NCI-H1436 treated with DMSO at 0.1 percent for 48 hours (cell line): ENCODE measurements at regions not wholly inside any gene's neighbourhood (a gene's known extent, or its start where the extent isn't known, plus 50 kb on each side); places are given as distances from the start of the nearest gene placed in this dataset.

Source experiments
- DNase-seq: peaks from one replicate; lab custom pipeline; 2025; lab: John Stamatoyannopoulos, UW

DNA sequence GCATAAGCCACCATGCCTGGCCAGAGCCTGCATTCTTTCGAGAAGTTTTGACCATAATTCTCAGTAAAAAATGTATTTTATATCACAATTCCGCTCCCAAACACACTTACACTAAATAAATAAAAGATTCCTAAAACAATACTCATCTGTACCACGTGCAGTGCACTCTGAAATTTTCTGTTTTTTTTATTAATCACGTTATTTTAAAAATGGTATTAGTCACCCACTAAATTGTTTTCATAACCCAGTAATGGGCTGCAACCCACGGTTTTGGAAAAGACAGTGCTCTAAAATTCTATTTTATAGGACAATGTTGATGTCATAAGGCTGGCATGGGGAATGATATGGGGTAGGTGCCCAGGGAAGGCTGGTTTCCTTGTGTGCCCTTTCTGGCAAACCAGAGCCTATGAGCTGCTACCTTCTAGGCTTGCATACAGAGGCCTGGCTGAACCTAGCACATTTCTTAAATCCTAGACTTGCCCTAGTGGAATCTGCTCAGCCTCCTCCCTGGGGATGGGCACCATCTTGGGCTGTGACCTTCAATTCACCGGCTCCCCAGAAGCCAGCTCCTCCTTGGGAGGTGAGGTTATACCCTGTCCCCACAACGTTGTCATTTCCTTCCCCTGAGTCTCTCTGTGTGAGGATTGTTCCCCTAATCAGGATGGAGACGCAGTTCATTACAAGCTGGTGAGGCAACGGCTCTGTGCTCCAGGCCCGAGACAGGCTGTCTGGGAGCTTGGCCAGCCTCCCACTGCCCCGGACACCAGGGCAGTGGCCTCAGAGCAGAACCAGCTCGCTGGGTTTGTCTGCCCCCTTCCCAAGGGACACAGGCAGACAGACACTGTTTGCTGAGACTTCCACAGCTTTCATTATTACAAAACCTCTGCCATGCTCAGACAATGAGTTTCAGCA is 116.5 kb upstream of the NAV2 start:
- no peak for DNase-seq

DNA sequence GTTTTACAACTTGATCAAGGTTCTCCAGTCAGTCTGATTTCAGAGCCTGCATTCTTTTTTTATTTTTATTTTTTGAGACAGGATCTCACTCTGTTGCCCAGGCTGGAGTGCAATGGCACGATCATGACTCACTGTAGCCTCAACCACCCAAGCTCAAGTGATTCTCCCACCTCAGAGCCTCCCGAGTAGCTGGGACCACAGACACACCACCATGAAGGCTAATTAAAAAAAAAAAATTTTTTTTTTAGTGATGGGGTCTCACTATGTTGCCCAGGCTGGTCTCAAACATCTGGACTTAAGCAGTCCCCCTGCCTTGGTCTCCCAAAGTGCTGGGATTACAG is 117.2 kb upstream of the NAV2 start:
- DNase-seq: no peak

DNA sequence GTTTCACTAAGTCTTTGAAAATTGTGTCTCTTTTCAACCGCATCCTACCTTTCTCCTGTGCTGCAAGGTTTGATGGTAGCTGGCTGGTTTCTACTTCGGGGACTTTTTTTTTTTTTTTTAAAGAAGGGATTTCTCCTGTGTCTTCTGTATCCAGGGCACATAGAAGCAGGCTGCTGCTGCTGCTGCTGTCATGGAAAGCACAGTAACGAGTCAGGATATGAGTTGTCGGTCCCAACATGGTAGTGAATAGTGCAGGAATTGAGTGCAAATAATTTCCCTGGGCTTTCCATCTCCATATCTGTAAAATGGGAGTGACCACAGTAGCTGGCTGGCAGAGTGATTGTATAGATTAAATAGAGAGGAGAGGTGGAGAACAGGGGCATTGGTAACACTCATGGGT is 118.3 kb upstream of the NAV2 start:
- DNase-seq: no peak

DNA sequence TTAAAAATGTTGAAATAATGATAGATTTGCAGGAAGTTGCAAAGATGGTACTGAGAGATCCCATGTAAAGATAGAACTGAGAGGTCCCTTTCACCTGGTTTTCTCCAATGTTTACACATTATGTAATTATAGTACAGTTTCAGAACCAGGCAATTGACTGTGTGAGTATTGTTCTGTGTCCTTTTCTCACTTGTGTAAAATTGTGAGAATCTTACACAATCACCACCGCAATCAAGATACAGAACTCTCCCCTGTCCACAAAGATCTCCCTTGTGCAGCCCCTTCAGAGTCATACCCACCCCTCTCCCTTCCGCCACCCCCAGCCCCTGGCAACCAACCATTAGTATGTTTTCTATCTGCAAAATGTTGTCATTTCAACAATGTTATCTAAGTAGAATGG is 119.8 kb upstream of the NAV2 start:
- DNase-seq: no peak

DNA sequence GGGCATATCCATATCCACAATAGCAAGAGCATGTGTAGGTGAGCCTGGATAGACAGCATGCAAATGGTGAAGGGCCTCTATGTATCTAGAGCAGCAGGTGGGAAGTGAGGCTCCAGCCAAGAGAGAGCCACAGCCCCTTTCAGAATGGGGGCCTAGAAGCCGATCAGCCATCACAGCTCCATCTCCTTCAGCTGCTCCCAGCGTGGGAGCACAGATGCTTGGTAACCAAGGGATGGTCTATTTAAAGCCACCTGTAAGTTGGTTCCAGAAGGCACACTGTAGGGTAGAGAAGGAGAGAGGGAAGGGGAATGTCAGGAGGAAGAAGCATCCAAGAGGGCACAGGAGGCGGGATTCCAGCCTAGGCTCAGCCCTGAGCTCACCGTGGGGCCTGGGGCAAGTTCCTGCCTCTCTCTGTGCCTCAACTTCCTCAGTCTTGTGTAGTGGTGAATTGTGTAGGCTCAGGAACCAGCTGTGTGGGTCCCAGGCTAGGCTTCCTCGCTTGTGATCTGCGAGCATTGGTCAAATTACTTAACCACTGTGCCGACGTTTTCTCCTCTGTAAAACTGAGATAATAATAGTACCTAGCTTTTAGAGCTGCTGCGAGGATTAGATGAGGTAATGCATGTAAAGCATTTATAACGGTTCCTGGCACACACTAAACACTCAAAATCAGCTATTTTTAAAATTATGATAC is 122.9 kb upstream of the NAV2 start:
- no peak for DNase-seq

DNA sequence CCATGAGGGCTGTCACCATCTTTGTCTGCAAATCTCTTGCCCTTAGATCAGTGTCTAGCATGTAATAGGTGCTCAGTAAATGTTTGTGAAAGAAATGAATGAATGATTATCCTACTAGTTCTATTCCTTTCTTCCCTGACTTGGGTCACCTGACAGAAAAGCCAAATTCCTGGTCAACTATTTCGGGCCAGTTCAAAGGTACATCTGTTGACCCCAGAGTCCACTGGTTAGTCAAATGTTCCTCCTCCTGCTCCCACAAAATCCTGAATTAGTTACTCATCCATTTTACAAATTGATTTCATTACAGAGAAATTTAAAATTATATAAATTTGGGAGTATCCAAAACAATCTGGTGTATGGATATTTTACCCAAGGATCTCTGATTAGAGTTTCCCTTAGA is 124.7 kb upstream of the NAV2 start:
- DNase-seq: no peak

DNA sequence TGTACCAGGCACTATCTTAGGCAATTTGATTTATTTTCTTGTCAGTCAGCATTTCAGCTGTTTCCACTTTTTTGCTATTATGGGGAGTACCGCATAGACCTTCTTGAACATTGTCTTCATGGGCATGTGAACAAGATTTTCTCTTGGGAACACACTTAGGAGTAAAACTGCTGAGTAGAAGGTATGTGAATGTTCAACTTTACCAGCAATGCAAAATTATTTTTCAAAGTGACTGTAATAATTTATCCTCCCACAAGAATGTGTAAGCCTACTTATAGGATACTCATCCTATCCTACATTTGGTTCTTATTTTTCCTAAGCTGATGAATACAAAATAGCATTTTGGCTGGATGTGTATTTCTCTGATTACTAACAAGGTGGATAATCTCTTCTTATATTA is 132.0 kb upstream of the NAV2 start:
- no peak for DNase-seq

DNA sequence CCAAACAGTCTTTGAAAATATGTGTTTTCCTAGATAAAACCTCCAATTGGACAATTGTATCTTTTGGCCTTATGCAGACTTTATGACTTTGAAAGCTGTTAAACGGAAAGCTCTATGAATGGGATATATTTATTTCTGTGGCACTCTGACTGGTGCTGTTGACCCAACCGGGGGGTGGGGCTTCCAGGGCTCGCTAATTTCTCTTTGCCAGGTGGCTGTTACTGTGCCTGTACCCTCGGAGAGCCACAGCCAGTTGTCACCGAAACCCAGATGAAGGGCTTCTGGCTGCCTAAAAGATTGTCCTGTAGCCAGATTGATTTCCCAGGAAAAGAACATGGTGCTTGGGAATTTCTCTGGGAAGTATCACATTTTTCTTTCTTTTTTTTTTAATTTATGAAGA is 132.7 kb upstream of the NAV2 start:
- no peak for DNase-seq

DNA sequence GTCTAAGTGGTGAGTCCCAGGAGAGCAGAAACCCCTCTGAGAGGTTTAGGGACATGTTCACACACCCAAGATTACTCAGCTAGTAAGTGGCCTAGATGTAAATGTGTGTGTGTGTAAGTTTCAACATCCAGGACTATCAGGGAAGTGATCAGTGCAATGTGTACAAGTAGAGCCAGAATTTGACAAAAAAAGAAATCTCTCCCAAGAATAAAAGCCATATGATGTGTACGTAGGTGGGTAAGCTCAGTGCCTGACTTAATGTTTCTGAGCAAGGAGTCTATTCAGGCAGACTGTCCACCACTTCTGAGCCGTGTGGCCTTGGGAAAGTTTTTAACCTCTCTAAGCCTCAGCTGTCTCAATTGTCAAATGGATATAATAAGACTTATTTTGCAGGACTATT is 133.8 kb upstream of the NAV2 start:
- no peak for DNase-seq

DNA sequence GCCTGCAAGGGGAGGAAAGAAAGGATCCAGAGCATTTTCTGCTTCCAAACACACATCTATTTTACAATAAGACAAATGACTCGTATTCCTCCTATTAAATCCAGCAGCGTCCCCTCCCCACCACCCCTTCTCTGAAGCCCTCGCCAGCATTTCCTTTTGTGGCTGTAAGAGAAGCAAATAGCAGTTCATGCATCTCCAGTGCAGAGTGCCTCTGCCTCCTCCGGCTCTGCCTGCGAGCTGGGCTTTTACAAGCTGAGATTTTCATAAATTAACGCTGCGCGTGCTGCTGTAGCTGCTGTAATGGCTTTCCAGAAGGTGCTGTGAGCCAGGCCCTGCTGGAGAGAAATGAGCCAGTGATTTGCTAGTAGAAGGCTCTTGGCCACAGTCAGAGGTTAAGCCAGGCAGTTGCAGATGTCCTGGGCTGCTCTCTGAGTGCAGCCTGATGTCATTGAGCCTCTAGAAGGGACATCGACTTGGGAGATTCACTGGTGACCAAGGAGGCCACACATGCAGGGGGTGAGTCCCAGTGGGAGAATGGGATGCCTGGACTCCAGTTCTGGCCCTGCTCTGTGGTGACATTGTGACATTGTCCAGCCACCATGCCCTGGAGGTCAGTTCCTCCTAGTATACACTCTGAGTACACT is 134.5 kb upstream of the NAV2 start:
- no peak for DNase-seq

DNA sequence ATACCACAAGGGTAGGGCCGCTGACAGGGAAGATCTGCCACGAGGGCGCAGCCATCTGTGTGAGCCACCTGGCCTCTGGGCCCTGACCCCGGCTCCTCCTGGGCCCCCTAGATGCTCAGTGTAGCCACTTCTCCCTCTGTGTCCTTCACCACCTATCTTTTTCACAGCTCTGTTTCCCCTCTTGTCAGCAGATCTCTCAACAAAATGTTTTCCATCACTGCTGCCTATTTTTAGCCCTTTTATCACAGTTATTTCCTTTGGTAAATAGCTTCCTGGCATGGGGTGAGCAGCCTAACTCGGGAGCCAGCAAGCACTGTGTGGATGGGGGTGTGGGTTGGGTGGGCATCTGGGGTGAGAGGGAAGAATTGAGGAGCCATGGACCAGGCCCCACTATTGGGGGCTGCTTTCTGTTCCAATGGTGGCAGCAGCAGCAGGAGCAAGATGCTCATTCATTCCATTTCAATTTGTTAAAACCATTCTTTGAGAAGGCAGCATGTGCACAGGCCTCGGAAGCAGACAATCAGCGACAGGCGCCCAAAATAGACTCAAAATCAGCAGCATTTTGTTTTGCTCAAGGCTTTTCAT is 135.2 kb upstream of the NAV2 start:
- DNase-seq: no peak

DNA sequence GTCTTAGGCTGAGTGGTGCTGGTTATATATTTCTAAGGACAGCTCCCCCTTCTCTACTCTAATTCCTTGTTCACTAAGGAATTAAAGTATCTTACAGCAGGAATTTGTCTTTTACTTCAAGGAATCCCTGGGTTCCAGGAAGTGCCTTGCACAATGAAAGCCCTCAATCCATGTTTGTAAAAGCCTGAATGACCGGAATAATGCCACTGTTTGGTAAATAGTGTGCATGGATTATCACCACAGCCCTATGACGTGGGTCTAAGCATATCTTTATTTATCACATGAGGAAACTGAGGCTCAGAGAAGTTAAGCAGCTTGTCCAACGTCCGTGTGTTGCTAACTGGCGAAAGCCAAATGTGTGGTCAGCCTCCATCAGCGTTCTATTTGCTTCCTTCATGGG is 135.7 kb upstream of the NAV2 start:
- no peak for DNase-seq

DNA sequence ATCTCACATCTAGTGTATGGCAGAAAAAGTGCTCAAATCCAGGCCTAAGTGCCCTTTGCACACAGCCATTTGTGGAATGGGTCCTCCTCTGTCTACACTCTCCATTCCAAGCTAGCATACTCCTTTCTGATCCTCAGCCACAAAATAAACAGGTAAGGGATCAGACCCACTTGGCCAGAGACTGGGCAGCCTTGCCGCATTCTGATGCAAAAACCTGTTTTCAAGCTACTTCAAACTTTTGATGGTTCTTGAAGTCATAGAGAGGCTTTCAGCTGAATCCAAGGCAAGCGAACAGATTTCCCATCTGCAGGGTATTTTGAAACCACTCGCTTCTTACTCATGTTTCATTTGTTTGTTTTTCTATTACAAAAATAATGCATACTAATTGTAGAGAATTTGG is 136.6 kb upstream of the NAV2 start:
- DNase-seq: no peak

DNA sequence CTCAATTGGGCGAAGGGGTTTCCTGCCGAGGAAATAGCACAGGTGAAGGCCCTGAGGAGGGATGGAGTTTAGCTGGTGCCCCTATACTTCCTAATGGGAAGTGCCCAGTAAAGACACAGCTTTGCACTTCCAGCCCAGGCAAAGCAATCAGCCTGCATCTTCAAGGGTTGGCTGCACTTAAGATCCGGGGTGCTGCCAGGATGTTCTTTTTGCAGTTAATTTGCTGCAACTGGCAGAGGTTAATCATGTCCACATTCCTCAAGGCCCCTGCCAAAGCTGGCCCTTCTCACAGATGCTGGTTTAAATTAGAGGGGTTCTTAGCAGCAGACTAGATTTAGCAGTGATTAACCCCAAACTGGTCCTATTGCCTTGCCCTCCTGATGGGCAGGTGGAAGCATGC is 137.7 kb upstream of the NAV2 start:
- no peak for DNase-seq

DNA sequence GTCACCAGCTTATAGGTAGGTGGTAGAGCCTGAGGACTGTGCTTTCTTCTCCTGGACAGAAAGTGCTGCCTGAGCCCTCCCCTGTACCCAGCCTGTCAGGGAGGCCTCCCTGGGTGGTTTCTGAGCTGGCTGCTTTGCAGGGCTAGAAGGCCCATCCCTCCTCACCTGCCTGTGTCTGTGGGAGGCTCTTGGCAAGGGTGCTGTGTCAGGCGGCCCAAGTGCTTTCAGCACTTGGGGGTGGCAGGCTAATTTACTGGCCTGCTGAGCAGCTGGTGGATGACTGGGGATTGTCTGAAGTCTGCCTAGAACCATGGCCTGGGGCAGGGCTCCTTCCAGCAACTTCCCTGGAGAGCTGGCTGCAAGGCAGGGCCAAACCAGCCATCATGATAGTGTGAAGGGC is 139.0 kb upstream of the NAV2 start:
- DNase-seq: no peak

DNA sequence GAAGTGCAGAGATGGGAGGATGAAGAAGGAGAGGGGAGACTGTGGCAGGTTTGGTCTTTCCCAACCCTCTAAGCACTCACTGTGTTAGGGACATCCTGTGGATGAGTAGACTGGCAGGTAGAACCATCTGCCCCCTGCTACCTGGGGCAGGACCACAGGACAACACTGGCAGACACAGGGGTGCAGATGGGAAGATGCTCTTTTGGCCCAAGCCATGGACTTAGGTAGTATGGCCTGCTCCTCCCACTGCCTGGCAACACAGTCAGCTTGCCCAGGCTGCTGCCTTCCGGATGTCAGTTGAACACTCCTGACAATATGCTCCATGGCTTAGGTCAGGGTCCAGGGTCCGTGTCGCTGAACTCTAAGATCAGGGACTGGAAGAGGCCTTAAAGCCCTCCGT is 140.7 kb upstream of the NAV2 start:
- no peak for DNase-seq

DNA sequence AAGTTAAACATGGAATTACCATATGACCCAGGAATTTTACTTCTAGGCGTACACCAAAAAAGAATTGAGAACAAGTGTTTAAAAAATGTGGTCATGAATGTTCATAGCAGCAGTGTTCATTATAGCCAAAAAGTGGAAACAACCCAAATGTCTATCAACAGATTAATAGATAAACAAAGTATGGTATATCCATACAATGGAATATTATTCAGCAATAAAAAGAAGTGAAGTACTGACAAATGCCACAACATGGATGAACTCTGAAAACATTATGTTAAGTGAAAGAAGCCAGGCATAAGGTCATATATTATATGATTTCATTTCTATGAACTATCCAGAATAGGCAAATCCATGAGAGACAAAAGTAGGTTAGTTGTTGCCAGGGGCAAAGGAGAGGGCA is 141.7 kb upstream of the NAV2 start:
- DNase-seq: no peak

DNA sequence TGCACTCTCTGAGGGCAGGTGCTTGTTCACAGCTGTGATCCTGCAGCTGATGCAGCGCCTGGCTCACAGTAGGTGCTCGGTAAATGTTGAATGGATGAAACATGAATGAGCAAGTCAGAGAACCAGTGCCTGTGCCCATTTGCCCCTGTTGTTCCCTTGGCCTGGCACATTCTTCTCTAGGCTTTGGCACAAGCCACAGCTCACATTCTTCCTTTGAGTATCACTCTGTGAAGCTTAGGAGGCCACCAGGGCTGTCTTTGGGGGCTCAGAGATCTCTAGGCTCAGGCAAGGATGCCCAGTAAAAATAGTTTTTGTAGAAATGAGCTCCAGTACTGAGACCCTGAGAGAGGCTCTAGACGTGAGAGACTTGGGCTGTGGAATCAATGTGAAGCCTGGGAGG is 144.6 kb upstream of the NAV2 start:
- no peak for DNase-seq

DNA sequence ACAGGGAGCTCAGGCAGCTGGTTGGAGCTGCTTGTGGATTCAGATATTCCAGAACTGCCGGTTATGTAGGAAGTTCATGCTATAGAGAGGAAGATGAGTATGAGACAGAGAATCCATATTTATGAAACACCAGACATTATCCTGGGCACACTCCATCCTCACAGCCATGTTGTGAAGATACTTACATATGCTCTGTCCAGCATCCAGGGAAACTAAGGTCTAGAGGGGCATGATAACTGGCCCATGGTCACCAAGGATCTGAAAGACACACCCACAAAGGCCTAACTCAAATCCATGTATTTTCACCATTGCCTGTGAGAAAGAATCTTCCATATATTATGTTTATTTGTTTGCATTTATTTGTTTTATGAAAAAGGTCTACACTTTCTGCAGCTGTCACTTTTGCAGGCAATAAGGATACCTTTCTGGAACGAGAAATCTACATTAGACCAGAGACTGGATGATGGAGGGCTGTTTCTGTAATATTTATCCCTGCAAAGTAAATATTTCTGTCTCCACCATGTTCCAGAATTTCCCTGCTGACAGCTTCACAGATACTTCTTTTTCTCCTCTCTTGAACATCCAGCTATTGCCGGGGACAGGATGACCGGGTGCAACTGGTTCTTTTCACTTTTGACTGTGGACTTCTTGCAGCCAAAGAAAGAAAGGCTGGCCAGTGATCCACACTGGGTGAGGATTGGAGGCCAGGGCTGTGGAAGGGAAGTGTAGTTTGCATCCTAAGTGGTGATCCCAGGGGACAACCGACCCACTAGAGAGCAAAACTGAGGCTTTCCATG is 145.9 kb upstream of the NAV2 start:
- DNase-seq: no peak

DNA sequence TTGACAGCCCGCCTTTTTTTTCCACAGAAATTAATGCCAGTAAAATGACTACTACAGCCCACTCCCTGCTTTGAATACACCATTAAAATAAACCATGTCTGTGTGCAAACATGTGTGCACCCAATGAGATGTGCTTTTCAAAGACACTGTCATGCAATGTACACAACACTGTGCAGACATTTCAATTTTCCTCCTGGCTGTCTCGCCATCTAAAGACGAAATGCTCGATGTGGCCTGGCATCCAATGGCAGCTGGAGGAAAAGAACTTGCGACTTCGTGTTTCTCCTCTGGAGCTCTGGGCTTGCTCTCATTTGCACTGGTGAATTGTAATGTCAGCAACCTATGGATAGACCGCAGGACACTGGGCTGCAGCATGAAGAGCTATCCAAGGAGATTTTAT is 147.0 kb upstream of the NAV2 start:
- DNase-seq: no peak

DNA sequence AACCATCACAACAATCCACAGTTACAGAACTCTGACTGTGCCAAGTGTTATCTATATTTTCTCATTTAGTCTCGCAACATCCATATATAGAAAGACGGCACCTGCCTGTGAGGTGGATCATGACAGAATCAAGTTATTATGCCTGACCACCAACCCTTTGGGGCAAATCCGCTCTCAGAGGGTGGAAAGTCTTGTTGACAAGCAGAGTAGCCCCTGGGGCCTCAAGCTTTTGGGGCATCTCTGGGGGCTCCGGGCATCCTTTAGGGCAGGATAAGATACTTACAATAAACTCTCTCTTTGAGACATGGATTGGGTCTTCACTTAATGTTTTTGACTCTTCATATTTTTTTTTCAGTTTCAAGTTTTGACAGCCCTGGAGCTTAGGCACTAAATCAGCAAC is 150.5 kb upstream of the NAV2 start:
- DNase-seq: no peak

DNA sequence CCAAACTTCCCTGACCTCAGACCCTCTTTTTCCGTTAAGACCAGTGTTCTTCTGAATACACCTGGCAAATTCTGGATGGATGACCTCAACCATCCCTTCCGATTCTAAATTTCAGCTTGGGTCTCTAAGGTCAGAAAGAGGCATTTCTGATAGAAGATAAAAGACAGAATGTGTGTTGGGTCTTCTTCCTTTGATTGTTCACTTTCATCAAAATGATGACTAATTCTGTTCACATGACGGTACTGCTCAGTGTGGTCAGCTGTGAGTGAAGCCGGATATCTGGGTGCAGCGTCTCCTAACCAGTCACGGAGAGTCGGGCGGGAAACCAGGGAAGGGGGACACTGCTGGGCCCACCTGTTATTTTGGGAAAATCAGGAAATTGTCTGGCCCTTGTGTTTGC is 151.6 kb upstream of the NAV2 start:
- no peak for DNase-seq
